ENCODE measurements at regions not wholly inside any gene's neighbourhood (a gene's known extent, or its start where the extent isn't known, plus 50 kb on each side); places are given as distances from the start of the nearest gene placed in this dataset.

- Histone ChIP-seq H3K4me2 (no peak overlapping the region), H3K4me1 (ENCODE audit: control insufficient read depth in 1 of 2, insufficient read depth in 2 of 2, low read depth in 1 of 2, low read length in 1 of 2) (peaks cover 0 to under 1% of the 10 kb centered on the region in 2 experiments; a peak in 1 of 4 replicates), H3F3A (replicated peaks; ENCODE audit: insufficient read depth) (no peaks in the 10 kb centered on the region), H3K9me2 (no peaks in the 10 kb centered on the region), H4K20me1 (ENCODE audit: insufficient read depth) (no peaks in the 10 kb centered on the region), H3K4me3 (ENCODE audit: low read depth in 2 of 2, low read length in 1 of 2) (no peak overlapping the region), H3K9me3 (no peaks in the 10 kb centered on the region), H3K27ac (ENCODE audit: low read depth in 2 of 2, low read length in 1 of 2) (no peak overlapping the region), H3K79me2 (ENCODE audit: insufficient read depth) (no peaks in the 10 kb centered on the region), H3K9ac (no peak overlapping the region), H2AFZ (ENCODE audit: low read depth) (no peak overlapping the region), H3K27me3 (ENCODE audit: insufficient read depth) (no peaks in the 10 kb centered on the region; the same call in 1 of the 2 replicates), H3K36me3 (replicated peaks in 1 of 2; ENCODE audit: control insufficient read depth in 1 of 2, insufficient read depth in 2 of 2, low read length in 1 of 2) (no peaks in the 10 kb centered on the region)
- ChIA-PET CTCF (interaction anchor here (0.6 to 7.4 kb wide), 4 partner anchors 11 to 872 kb away, joined by 3 to 68 read pairs (median 10); no protein-coding TSS in a partner anchor), POLR2A (no interaction called here)
- TF ChIP-seq MEF2A (IDR thresholded peaks at IDR 0.05; ENCODE audit: borderline replicate concordance, low read depth) (no peak), RAD21 (IDR thresholded peaks at IDR 0.05; ENCODE audit: low read length) (no peak), EZH2phosphoT487 (IDR thresholded peaks at IDR 0.05; ENCODE audit: borderline replicate concordance, low read depth) (no peak), JUND (IDR thresholded peaks at IDR 0.05) (no peak), ZBTB33 (IDR thresholded peaks at IDR 0.05; ENCODE audit: borderline replicate concordance, low read depth) (no peak), MAX (IDR thresholded peaks at IDR 0.05; ENCODE audit: low read depth) (no peak), NRF1 (IDR thresholded peaks at IDR 0.05; ENCODE audit: low read depth, low read length) (no peak), RXRA (IDR thresholded peaks at IDR 0.05; ENCODE audit: borderline replicate concordance, low read depth) (no peak), TAF1 (IDR thresholded peaks at IDR 0.05; ENCODE audit: borderline replicate concordance, low read depth, low read length) (no peak), IRF3 (IDR thresholded peaks at IDR 0.05; ENCODE audit: low read depth, low read length) (no peak), RFX5 (IDR thresholded peaks at IDR 0.05; ENCODE audit: low read length) (no peak), POLR2AphosphoS5 (IDR thresholded peaks at IDR 0.05; ENCODE audit: low read depth, low read length) (no peak), FOXM1 (IDR thresholded peaks at IDR 0.05; ENCODE audit: low read depth) (no peak), MXI1 (IDR thresholded peaks at IDR 0.05; ENCODE audit: low read depth, low read length) (no peak)
- no peak for DNase-seq
- 41% methylated on average over 4 of the region's 4 CpGs for WGBS (ENCODE audit: low lambda C conversion rate)
Measured at GRCh38 chr3:71949442-71949841, 164.5 kb upstream of the PROK2 start.

- CTCF ChIA-PET: no interaction called here
- WGBS (ENCODE audit: low lambda C conversion rate): 47% methylated on average over 5 of the region's 5 CpGs
- H3K27ac ChIP-seq (ENCODE audit: low read depth in 2 of 2, low read length in 1 of 2): no peak overlapping the region
- TF ChIP-seq SIN3A (IDR thresholded peaks at IDR 0.05; ENCODE audit: borderline replicate concordance, low read depth, low read length) (no peak), USF1 (IDR thresholded peaks at IDR 0.05; ENCODE audit: borderline replicate concordance, low read depth) (no peak), IRF3 (IDR thresholded peaks at IDR 0.05; ENCODE audit: low read depth, low read length) (no peak), FOXM1 (IDR thresholded peaks at IDR 0.05; ENCODE audit: low read depth) (no peak), MXI1 (IDR thresholded peaks at IDR 0.05; ENCODE audit: low read depth, low read length) (no peak), CHD2 (IDR thresholded peaks at IDR 0.05; ENCODE audit: low read length, partially characterized antibody) (no peak), REST (IDR thresholded peaks at IDR 0.05; ENCODE audit: low read depth, low read length) (no peak), EZH2phosphoT487 (IDR thresholded peaks at IDR 0.05; ENCODE audit: borderline replicate concordance, low read depth) (no peak), JUND (IDR thresholded peaks at IDR 0.05) (no peak)
Measured at GRCh38 chr3:71944482-71945065, 159.6 kb upstream of the PROK2 start.

More at GRCh38 chr3:71944482-71945065, 159.6 kb upstream of the PROK2 start:
- H3K9ac ChIP-seq: no peak overlapping the region
- H2AFZ ChIP-seq (ENCODE audit: low read depth): no peak overlapping the region
- no peak overlapping the region for H3K4me2 ChIP-seq
- H3K79me2 ChIP-seq (ENCODE audit: insufficient read depth): no peaks in the 10 kb centered on the region
- H3K9me3 ChIP-seq: no peaks in the 10 kb centered on the region
- H3K9me2 ChIP-seq: no peaks in the 10 kb centered on the region
- no peak overlapping the region for H3K4me3 ChIP-seq (ENCODE audit: low read depth in 2 of 2, low read length in 1 of 2)
- H3K4me1 ChIP-seq (ENCODE audit: control insufficient read depth in 1 of 2, insufficient read depth in 2 of 2, low read depth in 1 of 2, low read length in 1 of 2): no peaks in the 10 kb centered on the region
- H4K20me1 ChIP-seq (ENCODE audit: insufficient read depth): no peaks in the 10 kb centered on the region
- H3K27me3 ChIP-seq (ENCODE audit: insufficient read depth): no peaks in the 10 kb centered on the region; the same call in 1 of the 2 replicates
- no peak for DNase-seq
- POLR2A ChIA-PET: no interaction called here
- H3F3A ChIP-seq (replicated peaks; ENCODE audit: insufficient read depth): no peaks in the 10 kb centered on the region
- H3K36me3 ChIP-seq (replicated peaks in 1 of 2; ENCODE audit: control insufficient read depth in 1 of 2, insufficient read depth in 2 of 2, low read length in 1 of 2): no peaks in the 10 kb centered on the region
